HG03432 (cell line): ENCODE measurements at regions not wholly inside any gene's neighbourhood (a gene's known extent, or its start where the extent isn't known, plus 50 kb on each side); places are given as distances from the start of the nearest gene placed in this dataset.
"Not testable (repeated sequence)": the region's sequence is repeated elsewhere in the genome, so short reads cannot be mapped to it uniquely, and the experiment has no call there.

ENCODE experiments used
- ATAC-seq: cut with Tn5 transposase; IDR thresholded peaks from one replicate; pipeline ENCODE4 v1.9.1; 2021; ENCODE audit warnings: mild to moderate bottlenecking, moderate library complexity; ENCODE audit not compliant: unreplicated experiment

GRCh38 chr2:83475371-83475770 lies 983.7 kb downstream of the SUCLG1 start:
- ATAC-seq = no peak

GRCh38 chr2:83471655-83472054 lies 987.4 kb downstream of the SUCLG1 start:
- no peak for ATAC-seq

- no peak for ATAC-seq
These were observed 988.2 kb downstream of the SUCLG1 start for GRCh38 chr2:83470928-83471327.

GRCh38 chr2:83464444-83464843 lies 994.6 kb downstream of the SUCLG1 start:
- no peak for ATAC-seq

- no peak for ATAC-seq
These were observed 996.2 kb downstream of the SUCLG1 start for GRCh38 chr2:83462881-83463280.

GRCh38 chr2:83461135-83461534 lies 997.9 kb downstream of the SUCLG1 start:
- no peak for ATAC-seq

GRCh38 chr2:83459456-83459855 lies 999.6 kb downstream of the SUCLG1 start:
- no peak for ATAC-seq

GRCh38 chr2:83435989-83436388 lies 1023.1 kb downstream of the SUCLG1 start:
- ATAC-seq = no peak

GRCh38 chr2:83420993-83421392 lies 1038.1 kb downstream of the SUCLG1 start:
- ATAC-seq = no peak

- no peak for ATAC-seq
These were observed 1064.8 kb downstream of the SUCLG1 start for GRCh38 chr2:83394134-83394904.

- ATAC-seq = no peak
These were observed 1070.3 kb downstream of the SUCLG1 start for GRCh38 chr2:83388804-83389203.

- no peak for ATAC-seq
These were observed 1072.5 kb downstream of the SUCLG1 start for GRCh38 chr2:83386549-83386948.

GRCh38 chr2:83378921-83379320 lies 1080.2 kb downstream of the SUCLG1 start:
- ATAC-seq = no peak

- no peak for ATAC-seq
These were observed 1082.3 kb downstream of the SUCLG1 start for GRCh38 chr2:83376731-83377130.

- no peak for ATAC-seq
These were observed 1088.7 kb downstream of the SUCLG1 start for GRCh38 chr2:83370419-83370762.

GRCh38 chr2:83369601-83370418 lies 1089.3 kb downstream of the SUCLG1 start:
- no peak for ATAC-seq

GRCh38 chr2:83368916-83369315 lies 1090.2 kb downstream of the SUCLG1 start:
- ATAC-seq = no peak

- ATAC-seq = no peak
These were observed 1090.6 kb downstream of the SUCLG1 start for GRCh38 chr2:83368461-83368860.

GRCh38 chr2:83365476-83365875 lies 1093.6 kb downstream of the SUCLG1 start:
- no peak for ATAC-seq

GRCh38 chr2:83364264-83364663 lies 1094.8 kb downstream of the SUCLG1 start:
- no peak for ATAC-seq

GRCh38 chr2:83363138-83363537 lies 1095.9 kb downstream of the SUCLG1 start:
- ATAC-seq = not testable (repeated sequence)

GRCh38 chr2:83359336-83359735 lies 1099.7 kb downstream of the SUCLG1 start:
- ATAC-seq = no peak
